GM10266 (cell line): ENCODE measurements at regions not wholly inside any gene's neighbourhood (a gene's known extent, or its start where the extent isn't known, plus 50 kb on each side); places are given as distances from the start of the nearest gene placed in this dataset.
A peak's percentile ranks its signal among the peaks of the same experiment; 100 is the strongest.

ENCODE experiments used
- DNase-seq: peaks from one replicate; pipeline ENCODE4 v3.0.0; 2012; ENCODE audit errors: extremely low spot score
- TF ChIP-seq, protein P1 (sequence below): IDR thresholded peaks from 2 replicates; pipeline ENCODE4 v1.5.1; 2012; ENCODE audit warnings: mild to moderate bottlenecking, low read depth; ENCODE audit not compliant: control insufficient read depth, insufficient read depth; ENCODE audit errors: missing control alignments

DNA sequence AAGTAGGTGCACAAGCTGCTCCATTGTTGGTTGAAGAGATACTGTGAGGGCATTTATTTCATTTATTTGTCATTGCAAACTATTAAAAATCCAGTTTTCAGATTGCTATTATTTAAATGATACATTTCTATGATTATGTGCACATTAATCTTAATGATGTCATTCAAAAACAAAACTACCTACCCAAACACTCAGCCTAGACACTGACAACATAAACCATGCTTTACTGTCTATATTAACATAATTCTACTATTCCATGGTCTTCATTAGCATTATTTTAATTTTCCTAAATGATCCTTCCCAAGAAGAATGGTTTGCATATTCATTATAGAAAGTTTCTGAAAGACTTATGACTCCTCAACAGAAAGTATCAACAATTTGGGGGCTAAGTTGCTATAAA is 813.0 kb upstream of the SLITRK5 start:
- no peak for DNase-seq
- TF ChIP-seq, protein P1, sequence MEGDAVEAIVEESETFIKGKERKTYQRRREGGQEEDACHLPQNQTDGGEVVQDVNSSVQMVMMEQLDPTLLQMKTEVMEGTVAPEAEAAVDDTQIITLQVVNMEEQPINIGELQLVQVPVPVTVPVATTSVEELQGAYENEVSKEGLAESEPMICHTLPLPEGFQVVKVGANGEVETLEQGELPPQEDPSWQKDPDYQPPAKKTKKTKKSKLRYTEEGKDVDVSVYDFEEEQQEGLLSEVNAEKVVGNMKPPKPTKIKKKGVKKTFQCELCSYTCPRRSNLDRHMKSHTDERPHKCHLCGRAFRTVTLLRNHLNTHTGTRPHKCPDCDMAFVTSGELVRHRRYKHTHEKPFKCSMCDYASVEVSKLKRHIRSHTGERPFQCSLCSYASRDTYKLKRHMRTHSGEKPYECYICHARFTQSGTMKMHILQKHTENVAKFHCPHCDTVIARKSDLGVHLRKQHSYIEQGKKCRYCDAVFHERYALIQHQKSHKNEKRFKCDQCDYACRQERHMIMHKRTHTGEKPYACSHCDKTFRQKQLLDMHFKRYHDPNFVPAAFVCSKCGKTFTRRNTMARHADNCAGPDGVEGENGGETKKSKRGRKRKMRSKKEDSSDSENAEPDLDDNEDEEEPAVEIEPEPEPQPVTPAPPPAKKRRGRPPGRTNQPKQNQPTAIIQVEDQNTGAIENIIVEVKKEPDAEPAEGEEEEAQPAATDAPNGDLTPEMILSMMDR, result no peak

DNA sequence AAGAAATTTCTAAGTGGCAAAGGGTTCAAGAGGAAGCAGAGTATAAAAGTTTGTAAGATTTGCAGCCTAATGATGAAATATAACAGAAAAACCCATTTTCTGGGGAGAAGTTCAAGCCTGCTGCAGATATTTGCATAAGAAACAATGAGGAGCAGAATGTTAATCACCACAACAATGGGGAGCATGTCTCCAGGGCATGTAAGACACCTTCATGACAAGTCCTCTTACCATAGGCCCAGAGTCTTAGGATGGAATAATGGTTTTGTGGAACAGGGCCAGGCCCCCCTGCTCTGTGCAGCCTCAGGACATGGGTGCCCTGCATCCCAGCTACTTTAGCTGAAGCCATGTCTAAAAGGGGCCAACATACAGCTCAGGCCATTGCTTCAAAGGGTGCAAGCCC is 809.0 kb upstream of the SLITRK5 start:
- DNase-seq, result no peak
- TF ChIP-seq, protein P1, result no peak

DNA sequence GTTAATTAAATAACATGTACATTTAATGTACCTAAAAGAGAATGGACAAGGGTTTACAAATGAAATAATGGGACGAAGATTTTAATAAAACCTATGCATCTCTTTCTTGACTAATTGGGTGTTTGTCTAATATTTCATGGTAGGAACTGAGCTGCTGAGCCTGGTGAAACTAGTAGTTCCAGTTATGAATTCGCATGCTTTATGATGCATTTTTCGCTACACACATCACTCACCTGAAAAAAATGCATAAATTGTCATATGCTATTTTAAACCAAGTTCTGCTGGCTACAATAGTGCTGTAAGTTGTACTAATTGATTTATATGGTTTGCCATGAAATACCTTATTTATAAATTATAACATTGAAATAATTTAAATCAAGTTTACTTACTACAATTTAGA is 806.8 kb upstream of the SLITRK5 start:
- TF ChIP-seq, protein P1, result no peak
- DNase-seq, result no peak

DNA sequence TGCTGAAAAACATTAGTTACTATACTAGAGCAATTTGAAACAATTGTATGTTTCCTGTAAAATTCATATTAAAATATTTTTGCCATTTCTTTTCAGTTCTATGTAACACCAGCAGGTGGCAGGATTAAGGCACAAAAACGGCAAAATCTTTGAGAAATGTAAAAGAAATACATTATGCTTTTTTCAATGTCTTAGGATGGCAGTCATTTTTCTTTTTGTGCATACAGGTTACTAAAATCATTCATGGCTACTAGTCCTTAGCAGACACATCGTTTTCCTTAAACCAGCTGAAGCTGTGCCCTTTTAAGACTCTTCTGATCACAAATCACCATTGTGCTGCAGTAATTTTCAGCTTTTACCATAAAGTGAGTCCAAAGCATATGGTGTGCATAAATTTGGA is 800.7 kb upstream of the SLITRK5 start:
- no peak for DNase-seq
- TF ChIP-seq, protein P1, result peak; percentile 45

DNA sequence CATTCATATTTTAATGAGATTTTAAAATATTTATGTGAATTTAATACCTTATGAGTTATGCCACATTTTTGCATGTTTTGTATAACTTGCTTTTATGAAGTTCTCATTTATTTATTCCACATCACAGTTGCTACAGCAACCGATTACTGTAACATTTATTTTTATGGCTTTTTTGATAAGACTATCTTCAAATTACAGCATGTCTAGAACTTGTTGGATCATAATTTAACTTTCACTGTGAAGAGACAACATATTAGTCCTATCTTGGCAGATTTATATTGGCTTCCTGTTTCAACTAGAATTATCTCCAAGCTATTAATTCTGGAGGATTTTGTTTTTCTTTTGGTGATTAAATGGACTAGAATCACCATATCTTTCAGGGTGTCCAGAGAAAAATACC is 793.7 kb upstream of the SLITRK5 start:
- DNase-seq, result no peak
- TF ChIP-seq, protein P1, result no peak

DNA sequence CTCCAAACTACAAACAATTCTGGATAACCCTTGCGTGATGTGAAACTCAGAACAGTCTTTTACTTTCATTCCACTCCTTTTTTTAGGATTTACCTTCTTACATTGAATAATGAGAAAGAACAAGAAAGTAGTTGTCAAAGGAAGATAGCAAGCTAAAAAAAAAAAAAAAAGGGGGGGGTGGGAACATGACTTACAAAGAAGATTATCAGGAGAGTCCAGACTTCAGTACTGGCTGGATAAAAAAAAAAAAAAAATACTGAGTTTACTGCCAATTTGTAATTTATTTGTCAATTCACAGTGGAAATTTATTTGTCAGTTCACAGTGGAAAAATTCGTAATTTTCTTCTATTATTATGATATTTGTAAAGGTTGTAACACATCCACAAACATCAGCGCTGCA is 792.4 kb upstream of the SLITRK5 start:
- no peak for DNase-seq
- TF ChIP-seq, protein P1, result no peak

DNA sequence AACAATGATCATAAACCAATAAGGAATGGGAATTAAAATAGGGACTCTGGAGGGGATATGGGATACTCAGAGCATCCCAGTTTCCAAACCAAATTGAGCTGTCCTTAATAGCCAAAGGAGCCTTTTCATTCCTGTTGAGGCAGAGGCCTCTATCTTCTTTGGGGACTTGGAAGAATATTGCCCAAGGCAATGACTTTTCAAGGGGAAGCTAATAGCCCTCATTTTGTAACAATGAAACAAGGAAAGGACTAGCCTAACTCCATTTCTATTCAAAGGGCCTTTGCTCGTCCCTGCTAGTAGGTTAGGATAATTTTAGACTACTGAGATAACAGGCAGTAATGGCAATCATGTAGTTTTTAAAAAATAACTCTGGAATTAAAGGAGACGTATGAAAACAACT is 789.8 kb upstream of the SLITRK5 start:
- DNase-seq, result no peak
- TF ChIP-seq, protein P1, result no peak
